ENCODE measurements at regions not wholly inside any gene's neighbourhood (a gene's known extent, or its start where the extent isn't known, plus 50 kb on each side); places are given as distances from the start of the nearest gene placed in this dataset.

DNA sequence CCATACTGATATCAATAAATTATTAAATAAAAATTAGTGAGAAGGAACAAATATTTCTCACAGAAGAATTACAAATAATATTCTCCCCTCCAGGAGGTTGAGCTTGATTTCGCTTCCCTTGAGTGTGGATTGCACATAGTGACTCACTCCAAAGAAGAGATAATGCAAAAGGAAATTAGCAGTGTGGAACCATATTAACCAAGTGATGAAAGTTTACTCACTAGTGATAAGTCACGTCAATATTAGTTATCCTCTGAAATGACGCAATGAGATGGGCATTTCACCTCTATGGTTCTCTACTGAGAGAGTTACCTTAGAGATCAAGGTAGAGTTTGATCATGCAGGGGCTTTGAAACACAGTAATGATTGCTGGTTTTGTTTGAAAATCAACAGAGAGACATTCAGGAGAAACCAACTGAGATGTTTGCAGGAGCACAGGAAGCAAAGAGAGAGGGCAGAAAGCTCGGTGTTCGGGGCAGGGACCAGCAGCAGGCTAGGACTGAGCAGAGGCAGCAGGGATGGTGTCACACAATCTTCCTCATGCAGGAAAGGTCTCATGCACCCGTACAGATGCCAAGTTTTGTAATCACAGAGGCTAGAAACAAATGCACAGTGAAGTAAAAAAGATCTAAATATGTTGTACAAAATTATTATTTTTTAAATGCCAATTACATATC lies 634.5 kb downstream of the QKI start:
- TF ChIP-seq POLR2AphosphoS5 (IDR thresholded peaks at IDR 0.05; ENCODE audit: low read depth, low read length) (no peak), ELF1 (IDR thresholded peaks at IDR 0.05; ENCODE audit: borderline replicate concordance, low read depth) (no peak), SRF (IDR thresholded peaks at IDR 0.05; ENCODE audit: low read depth) (no peak), YY1 (IDR thresholded peaks at IDR 0.05; ENCODE audit: extremely low read depth, insufficient replicate concordance, low read depth, low read length) (no peak)
